Endothelial cell of umbilical vein (primary cell): ENCODE measurements at regions not wholly inside any gene's neighbourhood (a gene's known extent, or its start where the extent isn't known, plus 50 kb on each side); places are given as distances from the start of the nearest gene placed in this dataset.

Experiments
- MYC ChIP-seq: IDR thresholded peaks from one replicate; pipeline ENCODE4 v1.6.1; 2011; ENCODE audit warnings: mild to moderate bottlenecking, low read depth, low read length
- POLR2A ChIP-seq: IDR thresholded peaks from 2 replicates; pipeline ENCODE4 v1.6.1; 2012; ENCODE audit warnings: low read depth, mild to moderate bottlenecking, control low read depth, low read length
- TF ChIP-seq, protein P1 (sequence below): IDR thresholded peaks from 2 replicates; pipeline ENCODE4 v1.6.1; 2011; ENCODE audit not compliant: insufficient read depth, insufficient read length
- TF ChIP-seq, protein P2 (sequence below), 2 donors: IDR thresholded peaks; 1 replicate in 1 of 2; 2 replicates in 1 of 2; pipeline ENCODE4 v1.5.1; 2011; ENCODE audit warnings: low read length in 2 of 2, mild to moderate bottlenecking in 2 of 2, moderate library complexity in 2 of 2, control low read depth in 1 of 2, inconsistent platforms in 1 of 2, low read depth in 1 of 2; ENCODE audit not compliant: insufficient read depth in 1 of 2; ENCODE audit errors: extremely low read depth in 1 of 2

DNA sequence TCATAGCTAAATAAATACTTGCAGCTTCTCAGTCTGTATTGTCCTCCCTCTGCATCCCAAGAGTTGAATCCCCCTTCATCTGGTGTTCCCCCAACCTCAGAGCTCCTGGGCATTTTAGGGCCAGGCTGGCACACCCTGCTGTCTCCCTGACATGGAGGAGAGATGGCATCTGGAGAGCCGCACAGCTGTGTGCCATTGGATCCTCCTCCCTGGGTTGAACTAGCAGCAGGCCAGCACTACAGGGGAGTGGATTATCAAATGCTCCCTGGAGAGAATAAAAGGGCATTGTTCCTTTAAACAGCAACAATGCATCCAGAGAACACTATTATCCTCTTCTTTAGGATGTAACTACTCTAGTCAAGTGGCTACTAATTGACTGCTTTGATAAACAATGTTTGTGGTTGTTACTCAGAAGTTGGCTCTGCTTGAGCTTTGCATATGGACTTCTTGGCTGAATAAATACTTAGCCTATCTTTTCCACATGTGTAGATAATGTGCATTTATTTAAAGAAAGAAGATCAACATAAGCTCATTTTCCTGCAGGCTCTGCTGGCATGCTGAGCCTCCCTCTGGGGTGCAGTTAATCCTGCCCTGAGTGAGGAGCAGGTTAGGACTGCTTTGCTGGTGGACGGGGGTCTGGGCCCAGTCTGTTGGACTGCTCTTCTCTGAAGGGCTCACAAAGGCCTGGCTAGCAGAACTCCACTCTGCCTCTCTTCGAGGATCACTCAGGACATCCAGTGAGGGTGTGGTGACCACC is 897.2 kb downstream of the TBC1D22A start:
- no peak for TF ChIP-seq POLR2A
- no peak for TF ChIP-seq MYC
- TF ChIP-seq, protein P1, sequence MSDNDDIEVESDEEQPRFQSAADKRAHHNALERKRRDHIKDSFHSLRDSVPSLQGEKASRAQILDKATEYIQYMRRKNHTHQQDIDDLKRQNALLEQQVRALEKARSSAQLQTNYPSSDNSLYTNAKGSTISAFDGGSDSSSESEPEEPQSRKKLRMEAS: no peak
- TF ChIP-seq, protein P2, sequence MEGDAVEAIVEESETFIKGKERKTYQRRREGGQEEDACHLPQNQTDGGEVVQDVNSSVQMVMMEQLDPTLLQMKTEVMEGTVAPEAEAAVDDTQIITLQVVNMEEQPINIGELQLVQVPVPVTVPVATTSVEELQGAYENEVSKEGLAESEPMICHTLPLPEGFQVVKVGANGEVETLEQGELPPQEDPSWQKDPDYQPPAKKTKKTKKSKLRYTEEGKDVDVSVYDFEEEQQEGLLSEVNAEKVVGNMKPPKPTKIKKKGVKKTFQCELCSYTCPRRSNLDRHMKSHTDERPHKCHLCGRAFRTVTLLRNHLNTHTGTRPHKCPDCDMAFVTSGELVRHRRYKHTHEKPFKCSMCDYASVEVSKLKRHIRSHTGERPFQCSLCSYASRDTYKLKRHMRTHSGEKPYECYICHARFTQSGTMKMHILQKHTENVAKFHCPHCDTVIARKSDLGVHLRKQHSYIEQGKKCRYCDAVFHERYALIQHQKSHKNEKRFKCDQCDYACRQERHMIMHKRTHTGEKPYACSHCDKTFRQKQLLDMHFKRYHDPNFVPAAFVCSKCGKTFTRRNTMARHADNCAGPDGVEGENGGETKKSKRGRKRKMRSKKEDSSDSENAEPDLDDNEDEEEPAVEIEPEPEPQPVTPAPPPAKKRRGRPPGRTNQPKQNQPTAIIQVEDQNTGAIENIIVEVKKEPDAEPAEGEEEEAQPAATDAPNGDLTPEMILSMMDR (IDR thresholded peaks at IDR 0.05; ENCODE audit: extremely low read depth in 1 of 2, insufficient read depth in 1 of 2, low read depth in 1 of 2, low read length in 2 of 2): no peak
